ENCODE measurements at regions not wholly inside any gene's neighbourhood (a gene's known extent, or its start where the extent isn't known, plus 50 kb on each side); places are given as distances from the start of the nearest gene placed in this dataset.

GRCh38 chr6:14974792-14975470 is 270.9 kb upstream of the JARID2 start:
- TF ChIP-seq CTCF (IDR thresholded peaks at IDR 0.05): no peak
- TF ChIP-seq POLR2A (IDR thresholded peaks at IDR 0.05; ENCODE audit: low read depth): no peak
- TF ChIP-seq POLR2AphosphoS5 (IDR thresholded peaks at IDR 0.05): no peak
